Activated CD8-positive, alpha-beta memory T cell treated with anti-CD3 and anti-CD28 coated beads for 36 hours (primary cell): ENCODE measurements at regions not wholly inside any gene's neighbourhood (a gene's known extent, or its start where the extent isn't known, plus 50 kb on each side); places are given as distances from the start of the nearest gene placed in this dataset.
"Not testable (repeated sequence)": the region's sequence is repeated elsewhere in the genome, so short reads cannot be mapped to it uniquely, and the experiment has no call there.

Experiments used
- CTCF ChIA-PET: fragments of 350-600 bp; sonication (Branson Sonifier 250); formaldehyde crosslinking; loops from one replicate; lab custom pipeline; 2021; ENCODE audit warnings: antibody characterized with exemption; lab: Charles Lee
- POLR2A ChIA-PET: fragments of 350-600 bp; sonication (Branson Sonifier 250); formaldehyde crosslinking; loops from one replicate; lab custom pipeline; 2021; ENCODE audit warnings: antibody characterized with exemption; lab: Charles Lee

DNA sequence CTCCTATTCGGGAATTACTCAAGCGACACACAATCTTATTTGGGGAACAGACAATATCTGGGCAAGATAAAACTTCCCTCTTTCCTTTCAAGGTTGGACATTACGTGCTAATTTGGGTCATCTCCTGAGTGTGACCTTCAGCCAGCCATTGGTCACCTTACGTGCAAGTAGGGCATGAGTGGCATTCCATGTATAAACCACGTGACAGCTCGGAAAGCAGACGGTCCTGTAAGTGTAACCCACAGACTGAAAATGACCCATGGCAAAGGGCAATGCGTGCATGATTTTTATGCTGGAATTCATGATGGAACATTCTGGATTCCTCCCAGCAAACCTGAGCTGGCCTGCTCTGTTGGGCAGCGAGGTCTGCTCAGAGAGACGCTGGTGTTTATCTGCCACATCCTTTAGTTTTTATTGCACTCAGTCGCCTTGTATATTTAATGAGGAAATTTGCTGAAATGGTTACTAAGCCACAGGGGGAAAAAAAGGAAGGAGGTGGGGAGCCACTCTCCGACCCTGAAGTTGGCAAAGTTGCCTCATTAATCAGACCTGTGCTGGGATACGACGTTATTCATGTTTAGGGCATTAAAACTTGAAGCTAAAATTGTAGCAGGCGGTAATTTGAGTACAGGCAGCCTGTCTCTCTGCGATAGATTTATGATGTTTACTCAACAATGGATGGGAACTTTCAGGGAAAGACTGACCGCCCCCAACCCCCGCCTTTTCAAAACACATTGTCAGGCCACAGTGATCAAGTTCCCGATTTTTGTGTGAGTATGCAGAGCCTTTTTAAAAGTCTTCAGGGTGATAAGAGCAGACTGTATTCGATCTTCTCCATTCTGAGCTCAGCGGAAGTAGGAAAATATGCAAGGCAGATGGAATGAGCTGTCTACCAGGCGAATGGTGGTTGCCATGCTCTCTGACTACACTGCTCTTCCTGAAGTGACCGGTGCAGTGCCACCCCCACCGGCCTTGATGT is 295.3 kb downstream of the BCL2L11 start:
- POLR2A ChIA-PET, CTCF ChIA-PET: not testable (repeated sequence)

DNA sequence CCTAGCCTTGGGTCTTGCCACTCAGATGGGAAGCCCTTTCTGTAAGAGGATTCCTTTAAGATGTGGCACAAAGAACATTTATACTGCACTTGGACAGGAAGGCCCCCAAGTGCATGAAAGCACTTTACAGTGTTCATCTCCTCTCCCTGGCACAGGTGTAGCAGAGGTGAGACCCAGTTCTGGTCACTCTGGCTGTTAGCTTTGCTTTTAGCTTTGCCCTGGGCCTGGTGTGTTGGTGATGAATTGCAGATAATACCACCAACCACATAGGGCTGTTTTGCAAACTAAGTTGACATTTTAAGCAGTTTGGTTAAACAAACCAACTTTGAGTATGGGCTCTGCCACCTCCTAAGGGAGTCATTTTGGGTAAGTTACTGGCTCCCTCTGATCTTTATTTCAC is 296.3 kb downstream of the BCL2L11 start:
- CTCF ChIA-PET, POLR2A ChIA-PET: not testable (repeated sequence)

DNA sequence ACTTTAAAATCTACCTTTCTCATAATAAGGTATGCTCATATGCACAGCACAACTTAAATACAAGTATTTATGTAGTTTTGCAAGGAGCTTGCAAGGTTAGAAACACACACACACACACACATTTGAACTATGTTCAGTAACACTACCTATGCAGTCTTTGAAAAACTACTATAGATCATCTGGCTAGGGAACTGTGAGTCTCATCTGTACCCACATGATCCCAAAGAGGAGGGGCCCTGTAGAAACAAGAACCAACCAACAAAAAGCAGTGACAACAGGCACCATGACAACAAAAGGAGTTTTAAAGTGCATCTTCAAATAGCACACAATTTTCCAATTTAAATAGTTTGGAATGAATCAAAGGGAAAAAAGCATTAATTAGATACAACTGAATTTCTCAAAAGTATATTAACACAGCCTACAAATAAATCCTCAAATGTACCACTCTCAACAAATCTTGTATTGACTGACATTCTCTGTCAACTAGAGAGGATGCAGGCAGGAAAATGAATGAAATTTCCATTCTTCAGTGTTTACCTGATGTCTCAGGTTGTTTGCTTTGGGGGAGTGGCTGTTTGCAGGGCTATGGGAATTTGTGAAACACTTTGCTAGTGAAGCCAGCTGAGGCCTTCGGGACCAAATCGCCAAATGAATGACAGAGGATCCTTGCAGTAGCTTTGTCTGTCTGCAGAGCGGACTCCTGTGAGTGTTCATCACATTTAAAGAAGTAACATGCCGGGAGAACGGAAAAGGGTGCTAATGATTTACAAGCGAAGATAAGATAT is 297.6 kb downstream of the BCL2L11 start:
- CTCF ChIA-PET, POLR2A ChIA-PET: not testable (repeated sequence)

DNA sequence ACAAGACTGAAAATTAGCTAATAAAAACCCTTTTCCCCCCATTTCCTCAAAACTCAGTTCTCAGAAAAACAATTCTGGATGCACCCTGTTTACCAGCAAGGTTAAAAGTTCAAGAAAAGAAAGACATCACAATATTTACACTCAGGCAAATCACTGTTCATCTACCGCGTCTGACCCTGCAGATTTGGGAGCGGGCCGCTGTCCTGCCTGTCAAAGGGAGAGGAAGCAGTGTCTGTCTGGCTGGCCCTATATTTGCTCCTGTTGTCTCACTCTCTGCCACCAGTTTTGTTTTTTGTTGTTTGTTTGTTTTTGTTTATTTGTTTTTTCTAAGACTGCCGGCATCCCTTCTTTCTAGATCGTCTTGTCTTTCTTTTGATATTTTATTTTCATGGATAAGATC is 299.4 kb downstream of the BCL2L11 start:
- POLR2A ChIA-PET, CTCF ChIA-PET: not testable (repeated sequence)

DNA sequence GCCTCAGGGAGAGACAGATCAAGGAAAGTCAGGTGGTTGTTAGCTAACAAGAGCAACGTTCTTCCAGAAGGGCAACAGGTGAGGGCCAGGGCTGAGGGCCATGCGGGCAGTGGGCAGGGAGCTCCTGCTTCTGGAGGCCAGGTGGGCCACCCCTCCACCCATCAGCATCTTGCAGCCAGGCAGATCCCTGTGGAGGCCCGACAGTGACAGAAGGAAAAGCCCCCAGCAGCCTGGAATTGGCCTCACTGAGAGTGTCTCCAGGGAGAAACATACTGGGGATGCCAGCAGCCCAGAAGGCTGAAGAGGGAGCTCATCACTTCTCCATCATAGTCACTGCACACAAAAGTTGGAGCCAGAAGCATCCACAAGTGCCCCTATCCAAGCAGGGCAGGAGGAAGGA is 300.1 kb downstream of the BCL2L11 start:
- CTCF ChIA-PET, POLR2A ChIA-PET: not testable (repeated sequence)

DNA sequence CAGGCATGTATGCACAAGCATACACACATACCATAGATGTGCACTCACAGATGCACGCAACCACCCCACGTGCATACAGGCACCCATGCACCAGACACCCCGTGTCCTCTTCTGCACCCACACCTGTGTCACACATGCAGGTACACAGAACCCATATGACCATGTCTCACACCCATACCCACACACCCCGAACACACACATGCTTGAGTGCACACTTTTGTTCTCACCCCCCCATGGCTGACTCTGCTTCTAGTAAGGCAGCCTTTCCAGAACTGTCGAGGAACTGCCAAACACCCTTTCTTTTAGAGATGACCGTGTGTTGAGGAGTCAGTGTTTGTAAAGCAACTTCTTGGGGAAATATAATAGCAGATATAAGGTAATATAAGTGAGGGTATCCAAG is 301.2 kb downstream of the BCL2L11 start:
- CTCF ChIA-PET, POLR2A ChIA-PET: not testable (repeated sequence)

DNA sequence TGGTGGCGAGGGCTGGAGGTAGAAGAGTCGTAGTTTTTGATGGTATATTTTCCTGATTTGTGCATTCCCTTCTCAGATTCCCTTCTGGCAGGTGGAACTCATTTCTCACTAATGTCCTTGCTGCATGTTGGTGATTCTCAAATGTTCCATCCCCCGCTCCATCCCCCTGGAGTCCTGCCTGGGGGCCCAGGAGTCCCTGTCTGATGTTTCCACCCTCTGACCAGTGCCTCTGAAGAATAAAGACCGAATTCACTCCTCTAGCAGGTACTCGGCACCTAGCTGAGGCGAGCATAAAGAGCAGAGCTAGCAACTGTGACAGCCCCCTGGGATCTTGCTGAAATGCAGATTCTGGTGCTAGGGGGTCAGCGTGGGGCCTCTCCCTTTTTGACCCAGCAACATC is 301.8 kb downstream of the BCL2L11 start:
- CTCF ChIA-PET, POLR2A ChIA-PET: not testable (repeated sequence)

DNA sequence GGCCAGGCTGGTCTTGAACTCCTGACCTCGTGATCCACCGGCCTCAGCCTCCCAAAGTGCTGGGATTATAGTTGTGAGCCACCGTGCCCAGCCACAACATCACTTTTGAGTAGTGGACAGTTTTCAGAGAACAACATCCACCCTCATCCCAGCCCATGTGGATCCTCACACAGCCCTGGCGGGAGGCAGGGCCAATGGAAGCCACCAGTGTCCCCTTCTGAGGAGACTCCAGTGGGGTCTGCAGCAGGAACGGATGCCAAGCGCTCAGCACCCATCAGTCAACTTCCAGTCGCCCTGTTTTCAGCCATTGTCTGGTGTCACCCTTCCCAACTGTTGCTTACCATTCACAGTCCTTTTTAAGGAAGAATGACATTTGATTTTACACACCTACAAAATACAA is 302.5 kb downstream of the BCL2L11 start:
- CTCF ChIA-PET, POLR2A ChIA-PET: not testable (repeated sequence)

DNA sequence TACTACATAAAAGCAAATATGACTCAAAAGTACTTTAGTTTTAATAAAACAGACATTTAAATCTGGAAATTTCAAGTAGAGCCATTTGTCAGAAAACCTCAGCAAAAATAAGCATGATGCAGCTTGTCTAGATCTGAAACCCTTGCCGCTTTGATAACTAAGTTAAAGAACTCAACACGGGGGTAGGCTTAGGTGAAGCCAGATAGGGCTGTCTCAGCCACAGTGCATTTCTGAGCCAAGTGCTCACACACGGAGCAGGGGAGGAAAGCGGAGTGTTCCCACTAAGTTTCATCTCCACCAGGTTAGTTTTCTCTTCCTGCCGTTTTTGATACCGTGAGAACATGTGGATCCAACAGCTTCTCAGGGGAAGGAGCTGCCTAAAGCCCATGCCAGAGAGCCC is 303.5 kb downstream of the BCL2L11 start:
- CTCF ChIA-PET, POLR2A ChIA-PET: not testable (repeated sequence)

DNA sequence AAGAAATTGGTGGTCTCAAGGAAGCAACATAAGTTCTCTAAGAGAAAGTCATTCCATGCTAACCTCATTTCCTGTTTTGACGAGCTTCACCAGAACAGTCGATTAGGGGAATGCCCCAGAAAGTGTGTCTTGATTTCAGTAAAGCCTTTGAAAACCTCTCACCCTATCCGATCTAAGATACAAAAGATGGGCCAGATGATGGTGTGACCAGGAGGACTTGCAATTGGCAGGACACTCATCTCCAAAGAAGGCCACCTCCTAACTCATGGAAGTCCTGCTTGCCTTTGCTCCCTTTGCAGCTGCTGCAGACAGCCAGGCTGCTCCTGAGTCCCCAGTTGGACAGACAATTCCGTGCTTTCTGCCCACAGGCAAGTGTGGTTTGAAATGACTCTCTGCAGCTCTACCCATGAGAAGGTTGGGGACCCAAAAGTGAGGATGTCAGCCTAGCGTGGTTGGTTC is 304.2 kb downstream of the BCL2L11 start:
- CTCF ChIA-PET, POLR2A ChIA-PET: not testable (repeated sequence)

DNA sequence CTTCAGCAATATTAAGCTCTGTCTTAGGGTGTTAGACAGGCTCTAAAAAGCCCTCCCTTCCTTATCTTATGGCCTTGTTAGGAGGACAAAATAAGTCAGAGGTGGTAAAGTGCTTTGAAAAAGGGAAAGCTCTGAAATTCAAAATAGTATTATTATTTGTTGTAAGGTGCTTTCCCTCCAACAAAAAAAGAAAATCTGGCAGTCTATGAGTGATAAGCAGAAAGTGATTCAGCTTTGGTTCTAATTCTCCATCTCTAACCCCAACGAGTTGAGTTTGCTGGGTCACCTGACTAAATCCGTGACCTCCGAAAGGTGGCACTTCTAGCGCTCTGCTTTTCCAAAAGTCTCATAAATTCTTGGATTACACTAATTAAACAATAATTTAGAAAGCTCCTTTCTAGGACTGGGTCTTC is 305.1 kb downstream of the BCL2L11 start:
- CTCF ChIA-PET, POLR2A ChIA-PET: not testable (repeated sequence)

DNA sequence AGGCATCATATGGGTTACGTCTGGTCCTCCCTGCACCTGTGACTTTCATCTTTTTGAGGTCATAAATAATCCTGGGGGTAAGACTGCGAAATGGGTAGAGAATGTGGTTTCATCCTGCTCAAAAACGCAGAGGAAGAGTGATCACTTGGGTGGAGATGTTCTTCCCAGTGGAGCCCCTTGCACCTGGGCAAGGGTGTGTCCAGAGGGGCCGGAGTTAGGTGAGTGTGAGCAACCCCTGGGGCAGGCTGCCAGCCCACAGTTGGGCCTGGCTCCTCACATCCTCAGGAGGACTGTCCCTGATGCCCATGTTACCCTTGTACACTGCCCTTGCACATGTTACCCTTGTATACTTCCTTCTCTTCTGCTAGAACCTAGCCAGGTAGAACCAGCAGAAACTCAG is 306.6 kb downstream of the BCL2L11 start:
- CTCF ChIA-PET, POLR2A ChIA-PET: not testable (repeated sequence)

DNA sequence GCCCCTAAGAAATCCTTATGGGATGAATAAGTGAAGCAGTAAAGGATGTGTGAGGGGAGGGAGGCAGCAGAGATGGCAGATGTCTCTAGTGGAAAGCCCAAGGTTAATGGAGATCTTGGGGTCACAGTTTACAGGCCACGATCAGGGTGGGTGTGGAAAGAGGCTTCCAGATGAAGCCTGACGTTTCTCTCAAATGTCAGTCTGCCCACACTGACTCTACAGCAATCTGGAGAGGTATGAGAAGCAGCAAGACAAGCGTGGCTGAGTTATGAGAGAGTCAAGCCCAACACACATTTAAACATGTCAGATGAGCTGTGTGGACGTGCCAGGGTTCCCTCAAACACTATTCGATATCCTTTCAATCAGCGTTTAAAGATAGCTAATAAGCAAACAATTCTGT is 308.2 kb downstream of the BCL2L11 start:
- POLR2A ChIA-PET, CTCF ChIA-PET: not testable (repeated sequence)

DNA sequence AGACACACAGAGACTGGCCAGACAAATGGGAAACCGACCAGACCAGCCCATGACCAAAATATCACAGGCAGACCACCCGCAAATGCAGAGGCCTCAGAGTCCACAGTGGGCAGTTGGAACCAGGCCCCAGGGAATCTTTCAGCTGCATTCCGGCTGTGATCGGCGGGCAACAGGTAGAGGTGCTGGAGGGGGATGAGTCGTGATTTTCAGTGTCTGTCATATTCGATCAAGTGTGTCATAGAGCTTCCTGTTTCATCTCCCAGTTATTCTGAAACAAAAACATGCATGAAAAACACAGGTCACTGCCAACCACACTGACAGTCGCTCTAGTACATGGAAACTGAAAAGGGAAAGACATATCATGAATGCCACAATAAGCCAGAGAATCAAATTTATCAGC is 308.6 kb downstream of the BCL2L11 start:
- POLR2A ChIA-PET, CTCF ChIA-PET: not testable (repeated sequence)

DNA sequence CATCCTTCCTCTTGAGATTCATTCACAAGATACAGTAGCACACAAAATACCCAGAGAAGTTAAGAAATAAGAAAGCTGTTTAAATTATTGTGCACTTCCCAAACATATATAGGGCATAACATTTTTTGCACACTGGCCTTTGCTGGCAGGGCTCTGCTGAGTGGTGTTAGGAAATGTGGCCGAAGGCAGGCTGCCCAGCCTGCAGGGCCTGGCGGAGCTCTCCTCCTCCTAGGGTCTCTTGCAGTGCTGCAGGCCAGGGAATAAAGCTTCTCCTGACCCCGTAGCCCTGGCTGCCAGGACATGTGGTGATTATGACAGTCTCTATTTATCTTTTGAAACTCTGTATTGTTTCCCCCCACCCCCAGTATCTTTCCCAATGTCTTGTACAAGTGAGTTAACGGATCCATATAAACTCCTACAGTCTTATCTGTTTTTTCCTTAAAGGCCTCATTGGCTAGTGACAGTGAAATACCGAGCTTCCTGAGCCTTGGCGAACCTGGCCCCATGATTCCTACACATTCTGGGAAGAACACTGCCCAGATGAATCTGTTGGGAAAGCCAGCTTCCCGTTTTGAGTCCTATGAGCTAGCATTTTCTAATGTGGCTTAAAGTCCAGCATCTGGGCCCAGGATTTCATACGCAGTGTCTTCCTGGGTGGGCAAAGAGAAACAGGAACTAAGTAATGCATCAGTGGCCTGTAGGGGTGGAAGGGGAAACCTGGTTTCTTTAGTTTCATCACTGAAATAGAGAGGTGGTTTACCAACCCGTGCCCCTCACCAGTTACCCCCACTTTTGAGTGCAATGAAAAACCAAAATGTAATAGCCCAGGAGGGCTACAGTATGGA is 310.3 kb downstream of the BCL2L11 start:
- CTCF ChIA-PET, POLR2A ChIA-PET: not testable (repeated sequence)

DNA sequence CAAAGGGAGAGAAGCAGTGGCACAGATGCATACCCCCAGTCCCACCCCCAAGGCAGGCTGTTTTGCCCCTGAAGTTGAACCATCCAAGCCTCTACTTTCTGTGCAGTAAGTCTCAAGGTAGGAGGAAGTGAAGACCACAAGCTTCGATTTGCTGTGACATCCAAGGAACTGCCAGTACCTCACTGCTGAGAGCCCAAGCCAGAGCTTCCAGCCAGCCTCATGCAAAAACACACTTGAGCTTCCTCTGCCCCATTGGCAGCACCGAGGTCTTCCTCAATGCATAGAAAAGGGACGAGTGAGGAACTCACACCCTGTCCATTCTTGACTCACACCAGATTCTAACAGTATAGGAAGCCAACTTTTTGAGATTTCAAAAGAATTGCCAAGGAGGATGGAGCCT is 311.7 kb downstream of the BCL2L11 start:
- CTCF ChIA-PET, POLR2A ChIA-PET: not testable (repeated sequence)

DNA sequence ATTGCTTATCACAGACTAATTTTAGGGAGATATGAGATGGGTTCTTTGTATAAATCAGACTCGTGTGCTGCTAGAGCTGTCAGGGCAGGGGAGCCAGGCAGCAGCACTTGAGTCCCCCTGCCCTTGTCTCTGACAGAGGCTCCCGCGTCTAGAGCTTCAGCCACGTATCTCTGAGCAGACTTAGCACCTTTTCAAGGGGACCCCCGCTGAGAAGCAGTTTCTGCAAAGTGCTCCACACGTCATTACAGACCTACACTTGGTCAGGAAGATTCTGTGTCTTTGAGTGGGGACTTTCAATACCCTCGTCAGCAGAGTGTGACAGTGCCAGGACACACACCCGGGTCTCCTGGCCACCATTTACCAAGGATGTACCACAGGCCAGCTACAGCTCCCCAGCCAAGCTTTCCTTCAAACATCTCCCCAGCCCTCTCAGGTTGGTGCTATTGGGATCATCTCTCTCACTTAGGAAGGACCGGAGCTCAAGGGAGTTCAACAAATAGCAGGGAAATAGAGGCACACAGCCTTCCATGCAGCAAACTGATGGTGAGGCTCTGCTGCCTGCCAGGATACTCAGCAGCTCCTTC is 312.3 kb downstream of the BCL2L11 start:
- CTCF ChIA-PET, POLR2A ChIA-PET: not testable (repeated sequence)

DNA sequence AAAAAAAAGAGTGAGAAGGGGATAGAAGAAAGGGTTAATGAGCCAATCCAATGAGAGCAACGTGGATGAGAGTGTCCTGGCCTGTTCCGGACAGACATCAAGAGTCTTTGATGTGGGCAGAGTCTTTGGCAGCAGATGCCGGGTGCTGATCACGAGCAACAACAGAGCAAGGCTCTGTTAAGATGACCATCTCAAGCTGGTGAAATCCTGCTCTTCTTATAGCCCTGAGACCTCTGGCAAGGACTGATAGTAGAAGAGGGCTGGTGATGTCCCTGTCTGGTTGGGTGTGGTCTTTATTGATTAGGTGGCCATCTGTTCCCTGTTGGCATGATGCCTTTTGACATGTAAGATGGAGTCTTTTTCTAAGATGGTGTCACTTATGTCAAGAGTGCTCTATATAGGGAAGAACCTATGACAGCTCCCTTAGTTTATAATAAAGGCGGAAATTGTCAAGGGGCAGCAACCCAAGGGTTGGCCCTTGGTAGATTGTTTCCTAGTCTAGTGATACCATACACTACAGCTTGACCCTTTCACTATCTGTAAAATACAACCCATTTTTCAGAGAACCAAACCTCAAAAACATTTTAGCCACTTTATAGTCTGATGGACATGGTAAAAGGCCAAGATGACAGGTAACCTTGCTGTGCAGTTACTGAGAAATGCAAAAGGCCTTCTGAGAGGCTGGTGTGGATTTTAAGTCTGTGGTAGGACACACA is 313.3 kb downstream of the BCL2L11 start:
- CTCF ChIA-PET: not testable (repeated sequence)

DNA sequence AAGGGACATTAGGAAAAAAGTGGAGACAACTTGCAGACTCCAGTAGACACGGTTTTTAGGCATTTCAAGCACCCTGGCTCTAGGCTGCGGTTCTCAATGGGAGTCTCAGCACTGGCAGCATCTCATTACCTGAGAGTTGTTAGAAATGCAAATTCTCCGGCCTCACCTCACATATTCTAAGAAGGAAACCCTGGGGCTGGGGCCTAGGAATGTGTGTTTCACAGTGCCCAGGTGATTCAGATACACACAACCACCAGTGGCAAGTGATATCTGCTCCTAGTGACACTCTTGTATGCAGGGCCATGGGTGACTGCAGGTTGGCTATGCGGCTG is 313.9 kb downstream of the BCL2L11 start:
- CTCF ChIA-PET, POLR2A ChIA-PET: not testable (repeated sequence)

More for the DNA sequence above, 313.3 kb downstream of the BCL2L11 start:
- POLR2A ChIA-PET: not testable (repeated sequence)
